NCI-H748 treated with DMSO at 0.1 percent for 48 hours (cell line): ENCODE measurements at regions not wholly inside any gene's neighbourhood (a gene's known extent, or its start where the extent isn't known, plus 50 kb on each side); places are given as distances from the start of the nearest gene placed in this dataset.

Experiments
- DNase-seq: peaks from one replicate; lab custom pipeline; 2025; lab: John Stamatoyannopoulos, UW

GRCh38 chr7:79868010-79868409 is 266.6 kb upstream of the GNAI1 start:
- no peak for DNase-seq

GRCh38 chr7:79862447-79863210 is 272.0 kb upstream of the GNAI1 start:
- DNase-seq = no peak

GRCh38 chr7:79855172-79855571 is 279.5 kb upstream of the GNAI1 start:
- no peak for DNase-seq

- DNase-seq = no peak
These were observed 280.0 kb upstream of the GNAI1 start for GRCh38 chr7:79854621-79855020.

GRCh38 chr7:79837915-79838314 is 296.7 kb upstream of the GNAI1 start:
- DNase-seq = no peak

GRCh38 chr7:79833616-79834015 is 301.0 kb upstream of the GNAI1 start:
- DNase-seq = no peak

GRCh38 chr7:79828866-79829265 is 305.8 kb upstream of the GNAI1 start:
- DNase-seq = no peak

GRCh38 chr7:79823246-79823951 is 311.2 kb upstream of the GNAI1 start:
- no peak for DNase-seq

GRCh38 chr7:79822620-79823240 is 311.9 kb upstream of the GNAI1 start:
- no peak for DNase-seq

GRCh38 chr7:79820387-79820786 is 314.2 kb upstream of the GNAI1 start:
- DNase-seq = peak; percentile 71

GRCh38 chr7:79810916-79811315 is 323.7 kb upstream of the GNAI1 start:
- no peak for DNase-seq

GRCh38 chr7:79806161-79806734 is 328.4 kb upstream of the GNAI1 start:
- no peak for DNase-seq

GRCh38 chr7:79790656-79791262 is 337.3 kb upstream of the MAGI2 start:
- no peak for DNase-seq

GRCh38 chr7:79789584-79790345 is 336.3 kb upstream of the MAGI2 start:
- DNase-seq = no peak

- DNase-seq = no peak
These were observed 334.2 kb upstream of the MAGI2 start for GRCh38 chr7:79787623-79788022.

GRCh38 chr7:79787096-79787495 is 333.6 kb upstream of the MAGI2 start:
- no peak for DNase-seq

GRCh38 chr7:79786187-79786586 is 332.7 kb upstream of the MAGI2 start:
- no peak for DNase-seq

- DNase-seq = no peak
These were observed 332.1 kb upstream of the MAGI2 start for GRCh38 chr7:79785556-79785955.

GRCh38 chr7:79782906-79783305 is 329.4 kb upstream of the MAGI2 start:
- DNase-seq = no peak

- DNase-seq = no peak
These were observed 328.8 kb upstream of the MAGI2 start for GRCh38 chr7:79782256-79782655.

GRCh38 chr7:79781716-79782115 is 328.2 kb upstream of the MAGI2 start:
- DNase-seq = no peak
